ENCODE measurements at regions not wholly inside any gene's neighbourhood (a gene's known extent, or its start where the extent isn't known, plus 50 kb on each side); places are given as distances from the start of the nearest gene placed in this dataset.

DNA sequence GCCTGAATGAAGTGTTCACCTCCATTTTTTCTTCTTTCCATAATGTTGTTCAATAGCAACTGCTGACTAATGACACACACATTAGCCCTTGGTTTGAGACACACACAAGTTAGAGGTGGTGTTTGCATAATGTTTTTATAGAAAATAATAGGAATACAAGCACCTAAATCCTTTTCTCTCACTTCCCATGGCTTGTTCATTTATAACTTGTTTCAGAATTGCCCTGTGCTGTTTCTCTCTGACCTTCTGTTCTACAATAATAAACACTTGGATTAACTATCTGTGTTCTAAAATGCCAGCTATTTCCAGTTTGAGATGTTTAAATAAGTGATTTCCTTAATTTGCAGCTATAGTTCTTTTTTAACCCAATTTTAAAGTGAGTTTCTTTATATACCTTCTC lies 525.1 kb upstream of the ROBO2 start:
- TF ChIP-seq, protein P1, sequence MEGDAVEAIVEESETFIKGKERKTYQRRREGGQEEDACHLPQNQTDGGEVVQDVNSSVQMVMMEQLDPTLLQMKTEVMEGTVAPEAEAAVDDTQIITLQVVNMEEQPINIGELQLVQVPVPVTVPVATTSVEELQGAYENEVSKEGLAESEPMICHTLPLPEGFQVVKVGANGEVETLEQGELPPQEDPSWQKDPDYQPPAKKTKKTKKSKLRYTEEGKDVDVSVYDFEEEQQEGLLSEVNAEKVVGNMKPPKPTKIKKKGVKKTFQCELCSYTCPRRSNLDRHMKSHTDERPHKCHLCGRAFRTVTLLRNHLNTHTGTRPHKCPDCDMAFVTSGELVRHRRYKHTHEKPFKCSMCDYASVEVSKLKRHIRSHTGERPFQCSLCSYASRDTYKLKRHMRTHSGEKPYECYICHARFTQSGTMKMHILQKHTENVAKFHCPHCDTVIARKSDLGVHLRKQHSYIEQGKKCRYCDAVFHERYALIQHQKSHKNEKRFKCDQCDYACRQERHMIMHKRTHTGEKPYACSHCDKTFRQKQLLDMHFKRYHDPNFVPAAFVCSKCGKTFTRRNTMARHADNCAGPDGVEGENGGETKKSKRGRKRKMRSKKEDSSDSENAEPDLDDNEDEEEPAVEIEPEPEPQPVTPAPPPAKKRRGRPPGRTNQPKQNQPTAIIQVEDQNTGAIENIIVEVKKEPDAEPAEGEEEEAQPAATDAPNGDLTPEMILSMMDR (IDR thresholded peaks at IDR 0.05), result no peak
- TF ChIP-seq POLR2A (IDR thresholded peaks at IDR 0.05), result no peak
